Panc1 (cell line): ENCODE measurements at regions not wholly inside any gene's neighbourhood (a gene's known extent, or its start where the extent isn't known, plus 50 kb on each side); places are given as distances from the start of the nearest gene placed in this dataset.

Source experiments
- ATAC-seq: fragments of 200-7000 bp; cut with Tn5 transposase; 2 replicates; pipeline ENCODE4 v1.9.1; 2020; ENCODE audit warnings: mild to moderate bottlenecking, moderate library complexity
- BruUV-seq: library from RNA; stranded (reverse); fragments of 400-500 nt; replicated peaks from 2 replicates; lab custom pipeline; 2021; lab: Mats Ljungman, UMichigan
- CTCF ChIA-PET: fragments of 300-600 bp; sonication (Branson Sonifier 250); formaldehyde crosslinking; loops from one replicate; lab custom pipeline; 2022; ENCODE audit warnings: antibody characterized with exemption; lab: Charles Lee
- POLR2A ChIA-PET: fragments of 300-600 bp; sonication (Branson Sonifier 250); formaldehyde crosslinking; loops from one replicate; lab custom pipeline; 2022; ENCODE audit warnings: antibody characterized with exemption; lab: Charles Lee
- DNase-seq: peaks from one replicate; pipeline ENCODE4 v3.0.0-alpha.2; 2010; ENCODE audit warnings: low read depth, low spot score
- H3K27ac ChIP-seq: 2 replicates; pipeline ENCODE4 v1.5.1; 2011; ENCODE audit warnings: mild to moderate bottlenecking, low read length, inconsistent platforms
- H3K27me3 ChIP-seq: fragments of 200-500 bp; sonication (Bioruptor generic); 2 replicates; pipeline ENCODE4 v1.6.0; 2014; ENCODE audit warnings: low read length, inconsistent platforms; ENCODE audit not compliant: control insufficient read depth, insufficient read depth
- H3K36me3 ChIP-seq: fragments of 200-500 bp; sonication (Bioruptor generic); 2 replicates; pipeline ENCODE4 v1.5.1; 2014; ENCODE audit warnings: inconsistent platforms, mild to moderate bottlenecking, low read length, moderate library complexity; ENCODE audit not compliant: control insufficient read depth, insufficient read depth
- H3K4me1 ChIP-seq: 2 replicates; pipeline ENCODE4 v1.5.1; 2011; ENCODE audit warnings: inconsistent platforms, mild to moderate bottlenecking, low read length, moderate library complexity; ENCODE audit not compliant: control insufficient read depth, insufficient read depth
- H3K4me3 ChIP-seq, 2 experiments: 2 replicates each; pipeline ENCODE4 v1.5.1; 2011 to 2012; ENCODE audit warnings: low read depth in 2 of 2, low read length in 2 of 2, mild to moderate bottlenecking in 2 of 2, inconsistent platforms in 1 of 2, moderate library complexity in 1 of 2
- H3K9me3 ChIP-seq: fragments of 200-500 bp; sonication (Bioruptor generic); 2 replicates; pipeline ENCODE4 v1.5.1; 2014; ENCODE audit warnings: low read depth, mild to moderate bottlenecking, inconsistent platforms, low read length, moderate library complexity; ENCODE audit not compliant: control insufficient read depth, insufficient read depth
- POLR2AphosphoS5 ChIP-seq: IDR thresholded peaks from 2 replicates; pipeline ENCODE4 v1.6.1; 2012; ENCODE audit warnings: mild to moderate bottlenecking, low read depth, low read length, moderate library complexity
- SIN3A ChIP-seq: IDR thresholded peaks from 2 replicates; pipeline ENCODE4 v1.6.1; 2012; ENCODE audit warnings: low read depth, mild to moderate bottlenecking, low read length, moderate library complexity, borderline replicate concordance; ENCODE audit not compliant: insufficient read depth
- TCF7L2 ChIP-seq: IDR thresholded peaks from 2 replicates; pipeline ENCODE4 v1.6.1; 2011; ENCODE audit warnings: mild to moderate bottlenecking, low read depth, low read length, inconsistent platforms
- in situ Hi-C: cut with HindIII; loops from 2 replicates; pipeline ENCODE4 v1.10.0; 2016; ENCODE audit warnings: low sequenced_read_pairs, low pct_unique_long_range_greater_than_20kb
- intact Hi-C: fragments of 100-400 bp; cut with micrococcal nuclease; formaldehyde crosslinking; loops from one replicate; pipeline ENCODE4 v1.10.0; 2022; ENCODE audit not compliant: unreplicated experiment
- TF ChIP-seq, protein P1 (sequence below): fragments of 450-650 bp; IDR thresholded peaks from 2 replicates; pipeline ENCODE4 v1.5.1; 2017; ENCODE audit warnings: mild to moderate bottlenecking
- TF ChIP-seq, protein P2 (sequence below), 2 experiments: IDR thresholded peaks; 2 replicates each; pipeline ENCODE4 v1.6.1; 2011 to 2012; ENCODE audit warnings: low read depth in 2 of 2, control low read depth in 1 of 2, low read length in 1 of 2, mild to moderate bottlenecking in 1 of 2, moderate library complexity in 1 of 2; ENCODE audit not compliant: insufficient read depth in 1 of 2

DNA sequence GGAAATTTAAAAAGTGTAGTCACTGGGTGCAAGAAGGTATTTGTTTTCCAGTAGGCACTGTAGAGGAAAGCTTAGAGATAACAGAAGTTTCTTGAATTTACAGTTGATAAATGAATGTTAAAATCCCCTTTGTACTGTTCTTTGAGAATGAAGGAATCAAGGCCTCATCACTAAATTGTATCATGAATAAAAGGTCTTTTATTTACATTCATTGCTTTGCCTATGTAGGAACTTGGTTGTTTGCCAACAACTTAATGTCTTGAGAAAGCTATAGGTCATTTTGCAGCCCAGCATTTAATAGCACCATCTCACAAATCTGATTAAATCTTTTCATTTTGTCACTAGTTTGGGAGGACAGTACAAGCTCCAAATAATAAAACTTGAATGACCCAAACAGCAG, 213.9 kb upstream of the ITGA4 start:
- TF ChIP-seq, protein P1, sequence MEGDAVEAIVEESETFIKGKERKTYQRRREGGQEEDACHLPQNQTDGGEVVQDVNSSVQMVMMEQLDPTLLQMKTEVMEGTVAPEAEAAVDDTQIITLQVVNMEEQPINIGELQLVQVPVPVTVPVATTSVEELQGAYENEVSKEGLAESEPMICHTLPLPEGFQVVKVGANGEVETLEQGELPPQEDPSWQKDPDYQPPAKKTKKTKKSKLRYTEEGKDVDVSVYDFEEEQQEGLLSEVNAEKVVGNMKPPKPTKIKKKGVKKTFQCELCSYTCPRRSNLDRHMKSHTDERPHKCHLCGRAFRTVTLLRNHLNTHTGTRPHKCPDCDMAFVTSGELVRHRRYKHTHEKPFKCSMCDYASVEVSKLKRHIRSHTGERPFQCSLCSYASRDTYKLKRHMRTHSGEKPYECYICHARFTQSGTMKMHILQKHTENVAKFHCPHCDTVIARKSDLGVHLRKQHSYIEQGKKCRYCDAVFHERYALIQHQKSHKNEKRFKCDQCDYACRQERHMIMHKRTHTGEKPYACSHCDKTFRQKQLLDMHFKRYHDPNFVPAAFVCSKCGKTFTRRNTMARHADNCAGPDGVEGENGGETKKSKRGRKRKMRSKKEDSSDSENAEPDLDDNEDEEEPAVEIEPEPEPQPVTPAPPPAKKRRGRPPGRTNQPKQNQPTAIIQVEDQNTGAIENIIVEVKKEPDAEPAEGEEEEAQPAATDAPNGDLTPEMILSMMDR: no peak
- ChIA-PET POLR2A (no interaction called here), CTCF (interaction anchor here (0.7 kb wide), 1 partner anchor 136 kb away, joined by 12 read pairs; no protein-coding TSS in a partner anchor)
- Histone ChIP-seq H3K27me3 (no peaks in the 10 kb centered on the region), H3K9me3 (no peaks in the 10 kb centered on the region), H3K4me3 (no peak overlapping the region), H3K27ac (no peak overlapping the region), H3K36me3 (no peaks in the 10 kb centered on the region), H3K4me1 (no peaks in the 10 kb centered on the region)
- intact Hi-C loops: no loop called here
- no peak for ATAC-seq
- BruUV-seq: no TSS peak
- in situ Hi-C loops: no loop called here
- DNase-seq: no peak

- ATAC-seq (no peak), DNase-seq (no peak)
- TF ChIP-seq POLR2AphosphoS5: no peak
- TF ChIP-seq TCF7L2: no peak
- TF ChIP-seq SIN3A: no peak
- TF ChIP-seq, protein P1: no peak
- TF ChIP-seq, protein P2, sequence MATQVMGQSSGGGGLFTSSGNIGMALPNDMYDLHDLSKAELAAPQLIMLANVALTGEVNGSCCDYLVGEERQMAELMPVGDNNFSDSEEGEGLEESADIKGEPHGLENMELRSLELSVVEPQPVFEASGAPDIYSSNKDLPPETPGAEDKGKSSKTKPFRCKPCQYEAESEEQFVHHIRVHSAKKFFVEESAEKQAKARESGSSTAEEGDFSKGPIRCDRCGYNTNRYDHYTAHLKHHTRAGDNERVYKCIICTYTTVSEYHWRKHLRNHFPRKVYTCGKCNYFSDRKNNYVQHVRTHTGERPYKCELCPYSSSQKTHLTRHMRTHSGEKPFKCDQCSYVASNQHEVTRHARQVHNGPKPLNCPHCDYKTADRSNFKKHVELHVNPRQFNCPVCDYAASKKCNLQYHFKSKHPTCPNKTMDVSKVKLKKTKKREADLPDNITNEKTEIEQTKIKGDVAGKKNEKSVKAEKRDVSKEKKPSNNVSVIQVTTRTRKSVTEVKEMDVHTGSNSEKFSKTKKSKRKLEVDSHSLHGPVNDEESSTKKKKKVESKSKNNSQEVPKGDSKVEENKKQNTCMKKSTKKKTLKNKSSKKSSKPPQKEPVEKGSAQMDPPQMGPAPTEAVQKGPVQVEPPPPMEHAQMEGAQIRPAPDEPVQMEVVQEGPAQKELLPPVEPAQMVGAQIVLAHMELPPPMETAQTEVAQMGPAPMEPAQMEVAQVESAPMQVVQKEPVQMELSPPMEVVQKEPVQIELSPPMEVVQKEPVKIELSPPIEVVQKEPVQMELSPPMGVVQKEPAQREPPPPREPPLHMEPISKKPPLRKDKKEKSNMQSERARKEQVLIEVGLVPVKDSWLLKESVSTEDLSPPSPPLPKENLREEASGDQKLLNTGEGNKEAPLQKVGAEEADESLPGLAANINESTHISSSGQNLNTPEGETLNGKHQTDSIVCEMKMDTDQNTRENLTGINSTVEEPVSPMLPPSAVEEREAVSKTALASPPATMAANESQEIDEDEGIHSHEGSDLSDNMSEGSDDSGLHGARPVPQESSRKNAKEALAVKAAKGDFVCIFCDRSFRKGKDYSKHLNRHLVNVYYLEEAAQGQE (IDR thresholded peaks at IDR 0.05; ENCODE audit: insufficient read depth in 1 of 2, low read depth in 2 of 2, low read length in 1 of 2): no peak
- no peak overlapping the region for H3K4me3 ChIP-seq
- H3K27ac ChIP-seq: no peak overlapping the region
- ChIA-PET CTCF (no interaction called here), POLR2A (no interaction called here)
- H3K9me3 ChIP-seq: no peaks in the 10 kb centered on the region
- H3K4me1 ChIP-seq: no peaks in the 10 kb centered on the region
- H3K27me3 ChIP-seq: no peaks in the 10 kb centered on the region
- H3K36me3 ChIP-seq: no peaks in the 10 kb centered on the region
- no TSS peak for BruUV-seq
- intact Hi-C loops (no loop called here), in situ Hi-C loops (no loop called here)
Measured at GRCh38 chr2:181250691-181251090, 206.5 kb upstream of the ITGA4 start.
